Choroid plexus epithelial cell (primary cell): ENCODE measurements at regions not wholly inside any gene's neighbourhood (a gene's known extent, or its start where the extent isn't known, plus 50 kb on each side); places are given as distances from the start of the nearest gene placed in this dataset.

ENCODE experiments used
- DNase-seq: peaks from one replicate; pipeline ENCODE4 v3.0.0-alpha.2; 2010; ENCODE audit warnings: low read depth
- H3K4me3 ChIP-seq: 2 replicates; pipeline ENCODE4 v1.5.1; 2011; ENCODE audit warnings: low read depth, mild to moderate bottlenecking, control low read depth, low read length, moderate library complexity
- TF ChIP-seq, protein P1 (sequence below): conservative IDR thresholded peaks from 2 replicates; pipeline ENCODE4 v1.5.1; 2011; ENCODE audit warnings: low read depth, mild to moderate bottlenecking, control low read depth, inconsistent platforms, low read length, moderate library complexity

DNA sequence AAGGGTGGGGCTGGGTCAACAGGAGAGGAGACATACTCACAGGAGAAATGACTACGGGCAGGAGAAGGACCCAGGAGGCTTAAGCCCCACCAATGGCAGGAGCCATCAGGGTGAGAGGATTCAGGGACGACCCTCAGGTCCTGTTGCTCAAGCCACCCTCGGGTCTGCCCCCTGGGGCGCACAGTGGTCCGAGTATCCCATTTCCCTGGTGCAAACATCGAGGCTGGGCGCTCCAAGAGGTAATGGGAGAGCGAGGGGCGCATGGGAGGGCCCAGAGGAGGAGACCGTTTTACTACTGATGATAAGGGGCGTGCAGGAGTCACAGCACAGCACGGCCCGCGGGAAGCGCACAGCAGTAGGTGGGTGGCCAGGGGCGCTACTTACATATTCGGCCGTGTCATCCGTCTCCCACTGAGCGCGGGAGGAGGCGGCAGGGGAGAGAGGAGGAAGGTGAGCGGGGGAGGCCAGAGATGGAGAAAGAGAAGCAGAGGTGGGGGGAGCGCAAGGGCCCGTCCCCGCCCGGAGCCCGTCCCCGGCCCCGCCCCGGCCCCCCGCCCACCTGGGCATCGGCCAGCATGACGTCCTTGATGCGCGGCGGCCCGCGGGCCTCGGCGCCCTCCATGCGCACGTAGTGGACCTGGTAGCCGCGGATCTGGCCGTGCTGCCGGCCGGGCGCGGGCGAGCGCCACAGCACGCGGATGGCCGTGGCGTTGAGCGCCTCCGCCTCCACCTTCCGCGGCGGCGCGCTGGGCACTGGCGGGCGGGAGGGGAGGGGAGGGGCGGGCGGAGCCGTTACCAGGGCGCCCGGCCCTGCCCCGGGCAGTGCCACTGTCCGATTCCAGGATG lies 111.5 kb downstream of the PTPRS start:
- no peak overlapping the region for H3K4me3 ChIP-seq
- DNase-seq, result no peak
- TF ChIP-seq, protein P1, sequence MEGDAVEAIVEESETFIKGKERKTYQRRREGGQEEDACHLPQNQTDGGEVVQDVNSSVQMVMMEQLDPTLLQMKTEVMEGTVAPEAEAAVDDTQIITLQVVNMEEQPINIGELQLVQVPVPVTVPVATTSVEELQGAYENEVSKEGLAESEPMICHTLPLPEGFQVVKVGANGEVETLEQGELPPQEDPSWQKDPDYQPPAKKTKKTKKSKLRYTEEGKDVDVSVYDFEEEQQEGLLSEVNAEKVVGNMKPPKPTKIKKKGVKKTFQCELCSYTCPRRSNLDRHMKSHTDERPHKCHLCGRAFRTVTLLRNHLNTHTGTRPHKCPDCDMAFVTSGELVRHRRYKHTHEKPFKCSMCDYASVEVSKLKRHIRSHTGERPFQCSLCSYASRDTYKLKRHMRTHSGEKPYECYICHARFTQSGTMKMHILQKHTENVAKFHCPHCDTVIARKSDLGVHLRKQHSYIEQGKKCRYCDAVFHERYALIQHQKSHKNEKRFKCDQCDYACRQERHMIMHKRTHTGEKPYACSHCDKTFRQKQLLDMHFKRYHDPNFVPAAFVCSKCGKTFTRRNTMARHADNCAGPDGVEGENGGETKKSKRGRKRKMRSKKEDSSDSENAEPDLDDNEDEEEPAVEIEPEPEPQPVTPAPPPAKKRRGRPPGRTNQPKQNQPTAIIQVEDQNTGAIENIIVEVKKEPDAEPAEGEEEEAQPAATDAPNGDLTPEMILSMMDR, result no peak

DNA sequence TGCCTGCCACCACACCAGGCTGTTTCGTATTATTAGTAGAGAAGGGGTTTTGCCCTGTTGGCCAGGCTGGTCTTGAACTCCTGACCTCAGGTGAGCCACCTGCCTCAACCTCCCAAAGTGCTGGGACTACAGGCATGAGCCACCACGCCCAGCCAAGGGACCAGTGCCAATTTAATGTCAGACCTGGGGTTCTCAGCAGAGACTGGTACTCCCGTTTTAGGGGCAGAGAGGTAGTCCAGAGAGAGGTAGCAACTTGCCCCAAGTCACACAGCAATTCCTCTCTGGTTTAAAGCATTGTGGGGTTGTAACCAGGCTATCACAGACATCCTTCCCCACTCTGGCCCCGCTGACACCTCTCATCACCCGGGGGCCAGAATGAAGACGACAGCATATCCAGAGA lies 112.1 kb downstream of the PTPRS start:
- no peak for DNase-seq
- no peak overlapping the region for H3K4me3 ChIP-seq
- TF ChIP-seq, protein P1, result no peak

DNA sequence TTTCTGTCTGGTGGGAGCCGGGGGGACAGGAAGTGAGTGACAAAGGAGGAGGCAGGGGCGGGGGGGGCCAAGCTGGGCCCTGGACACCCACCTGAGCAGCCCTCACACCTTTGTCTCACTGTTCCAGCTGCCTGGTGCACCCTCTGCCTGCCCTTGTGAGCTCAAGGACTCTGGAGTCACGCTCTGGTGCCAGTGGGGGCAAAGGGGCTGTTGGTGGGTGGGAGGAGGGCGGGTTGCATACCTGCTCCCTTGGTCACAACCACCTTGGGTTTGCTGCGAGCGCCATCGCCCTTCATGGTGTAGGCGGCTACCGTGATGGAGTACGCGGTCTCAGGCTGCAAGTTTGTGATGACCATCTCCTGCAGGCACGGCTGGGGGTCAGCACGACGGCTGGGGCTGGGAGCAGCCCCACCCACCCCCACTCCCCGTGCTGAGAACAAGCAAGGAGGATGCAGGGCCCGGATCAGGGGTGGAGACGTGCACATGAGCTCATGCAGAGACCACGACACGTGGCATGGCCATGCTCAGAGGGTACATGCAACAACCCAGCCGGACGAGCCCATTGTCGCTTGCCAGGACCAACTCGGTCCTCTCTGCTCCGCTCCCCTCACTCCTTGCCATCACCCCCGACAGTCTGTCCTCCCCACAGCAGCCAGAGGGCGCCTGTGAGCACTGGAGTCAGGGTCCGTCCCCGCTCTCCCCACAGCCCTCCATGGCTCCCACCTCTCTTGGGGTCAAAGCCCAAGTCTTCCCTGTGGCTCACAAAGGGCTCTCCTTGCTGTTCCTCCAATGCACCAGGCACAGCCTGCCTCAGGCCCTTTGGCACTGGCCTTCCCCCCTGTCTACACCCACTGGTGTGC lies 114.9 kb downstream of the PTPRS start:
- H3K4me3 ChIP-seq, result no peak overlapping the region

DNA sequence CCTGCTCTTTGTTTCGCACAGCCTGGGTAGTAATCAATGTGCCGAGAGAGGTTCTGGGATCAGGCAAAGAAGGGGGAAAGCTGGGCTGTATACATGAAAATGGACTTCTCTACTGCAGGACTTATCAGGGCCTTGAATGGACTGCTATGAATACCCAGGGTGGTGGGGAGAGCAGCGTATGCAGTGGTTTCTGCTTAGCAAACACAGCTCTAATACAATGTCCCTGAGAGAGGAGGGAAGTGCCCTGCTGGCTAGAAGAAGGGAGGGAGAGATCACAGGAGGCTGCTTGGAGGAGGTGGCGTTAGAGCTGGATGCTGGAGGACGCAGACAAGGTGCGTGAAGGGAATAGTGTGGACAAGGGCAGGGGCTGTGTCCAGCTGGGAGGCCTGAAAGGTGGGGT lies 116.1 kb downstream of the PTPRS start:
- TF ChIP-seq, protein P1, result no peak
- DNase-seq, result no peak
- H3K4me3 ChIP-seq, result no peak overlapping the region

More for the DNA sequence above, 114.9 kb downstream of the PTPRS start:
- peak; percentile 6 for DNase-seq
- TF ChIP-seq, protein P1, result peak; percentile 69

DNA sequence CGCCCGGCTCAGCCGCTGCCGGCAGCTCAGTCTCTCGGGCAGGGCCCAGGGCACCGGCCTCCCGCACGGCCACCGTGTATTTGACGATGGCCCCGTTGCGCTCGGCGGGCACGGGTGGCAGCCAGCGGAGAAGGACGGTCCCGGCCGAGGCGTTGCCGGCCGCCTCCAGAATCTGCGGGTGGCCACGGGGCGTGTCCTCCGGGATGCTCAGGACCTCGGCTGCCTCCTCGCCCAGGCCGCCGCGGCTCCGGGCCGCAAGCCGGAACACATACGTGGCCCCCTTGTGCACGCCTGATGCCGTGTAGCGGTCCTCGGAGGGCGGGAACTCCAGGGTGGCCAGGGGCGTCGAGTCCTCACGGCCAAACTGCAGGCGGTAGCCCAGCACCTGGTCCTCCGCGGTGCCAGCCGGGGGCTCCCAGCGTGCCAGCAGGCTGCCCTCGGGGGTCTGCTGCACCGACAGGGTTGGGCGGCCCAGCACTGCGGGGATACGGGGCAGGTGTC lies 117.7 kb downstream of the PTPRS start:
- DNase-seq, result no peak
- TF ChIP-seq, protein P1, result no peak
- no peak overlapping the region for H3K4me3 ChIP-seq

DNA sequence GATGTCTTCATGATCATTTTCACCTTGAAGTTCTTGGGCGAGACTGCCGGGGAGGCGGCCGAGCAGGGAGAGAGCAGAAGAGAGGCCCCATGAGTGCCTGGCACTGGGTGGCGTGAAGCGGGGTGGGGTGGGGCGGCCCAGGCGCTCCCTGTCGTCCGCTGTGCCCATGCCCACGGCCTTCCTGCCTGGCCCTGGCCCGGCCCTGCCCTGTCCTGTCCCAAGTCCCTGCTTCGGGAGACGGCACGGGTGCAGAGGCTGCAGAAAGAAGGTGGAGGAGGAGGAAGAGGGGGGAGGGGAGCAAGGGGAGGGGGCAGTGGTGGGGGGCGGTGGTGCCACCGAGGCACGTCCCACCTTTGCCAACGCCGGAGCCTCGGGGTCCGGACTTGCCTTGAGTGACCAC lies 118.4 kb downstream of the PTPRS start:
- TF ChIP-seq, protein P1, result no peak
- H3K4me3 ChIP-seq, result no peak overlapping the region
- DNase-seq, result no peak
